HG02571 (cell line): ENCODE measurements at regions not wholly inside any gene's neighbourhood (a gene's known extent, or its start where the extent isn't known, plus 50 kb on each side); places are given as distances from the start of the nearest gene placed in this dataset.
"Not testable (repeated sequence)": the region's sequence is repeated elsewhere in the genome, so short reads cannot be mapped to it uniquely, and the experiment has no call there.

Experiments used
- ATAC-seq: cut with Tn5 transposase; IDR thresholded peaks from one replicate; pipeline ENCODE4 v1.9.1; 2021; ENCODE audit warnings: mild to moderate bottlenecking, moderate library complexity; ENCODE audit not compliant: unreplicated experiment

- ATAC-seq, result no peak
These were observed 51.9 kb upstream of the TBL1XR1 start for GRCh38 chr3:177249203-177249602.

GRCh38 chr3:177250151-177250550 is 52.9 kb upstream of the TBL1XR1 start:
- no peak for ATAC-seq

- no peak for ATAC-seq
These were observed 54.5 kb upstream of the TBL1XR1 start for GRCh38 chr3:177251755-177252154.

- no peak for ATAC-seq
These were observed 59.7 kb upstream of the TBL1XR1 start for GRCh38 chr3:177257006-177257405.

GRCh38 chr3:177257625-177258024 is 60.3 kb upstream of the TBL1XR1 start:
- no peak for ATAC-seq

GRCh38 chr3:177262396-177262795 is 65.1 kb upstream of the TBL1XR1 start:
- no peak for ATAC-seq

GRCh38 chr3:177263615-177264368 is 66.5 kb upstream of the TBL1XR1 start:
- ATAC-seq, result no peak

- not testable (repeated sequence) for ATAC-seq
These were observed 74.7 kb upstream of the TBL1XR1 start for GRCh38 chr3:177271811-177272501.

GRCh38 chr3:177278016-177278415 is 80.7 kb upstream of the TBL1XR1 start:
- no peak for ATAC-seq

GRCh38 chr3:177279118-177279815 is 82.0 kb upstream of the TBL1XR1 start:
- ATAC-seq, result no peak

- no peak for ATAC-seq
These were observed 84.2 kb upstream of the TBL1XR1 start for GRCh38 chr3:177281292-177282118.

- no peak for ATAC-seq
These were observed 84.9 kb upstream of the TBL1XR1 start for GRCh38 chr3:177282119-177282655.

- no peak for ATAC-seq
These were observed 86.7 kb upstream of the TBL1XR1 start for GRCh38 chr3:177283983-177284382.

- no peak for ATAC-seq
These were observed 87.2 kb upstream of the TBL1XR1 start for GRCh38 chr3:177284383-177284881.

- ATAC-seq, result no peak
These were observed 88.8 kb upstream of the TBL1XR1 start for GRCh38 chr3:177286034-177286433.

- no peak for ATAC-seq
These were observed 89.9 kb upstream of the TBL1XR1 start for GRCh38 chr3:177287231-177287630.

- no peak for ATAC-seq
These were observed 93.4 kb upstream of the TBL1XR1 start for GRCh38 chr3:177290633-177291032.

GRCh38 chr3:177294221-177294620 is 96.9 kb upstream of the TBL1XR1 start:
- no peak for ATAC-seq

GRCh38 chr3:177295116-177295515 is 97.8 kb upstream of the TBL1XR1 start:
- no peak for ATAC-seq

GRCh38 chr3:177299250-177299649 is 102.0 kb upstream of the TBL1XR1 start:
- ATAC-seq, result no peak
